ENCODE measurements at regions not wholly inside any gene's neighbourhood (a gene's known extent, or its start where the extent isn't known, plus 50 kb on each side); places are given as distances from the start of the nearest gene placed in this dataset.
A peak's percentile ranks its signal among the peaks of the same experiment; 100 is the strongest.

DNA sequence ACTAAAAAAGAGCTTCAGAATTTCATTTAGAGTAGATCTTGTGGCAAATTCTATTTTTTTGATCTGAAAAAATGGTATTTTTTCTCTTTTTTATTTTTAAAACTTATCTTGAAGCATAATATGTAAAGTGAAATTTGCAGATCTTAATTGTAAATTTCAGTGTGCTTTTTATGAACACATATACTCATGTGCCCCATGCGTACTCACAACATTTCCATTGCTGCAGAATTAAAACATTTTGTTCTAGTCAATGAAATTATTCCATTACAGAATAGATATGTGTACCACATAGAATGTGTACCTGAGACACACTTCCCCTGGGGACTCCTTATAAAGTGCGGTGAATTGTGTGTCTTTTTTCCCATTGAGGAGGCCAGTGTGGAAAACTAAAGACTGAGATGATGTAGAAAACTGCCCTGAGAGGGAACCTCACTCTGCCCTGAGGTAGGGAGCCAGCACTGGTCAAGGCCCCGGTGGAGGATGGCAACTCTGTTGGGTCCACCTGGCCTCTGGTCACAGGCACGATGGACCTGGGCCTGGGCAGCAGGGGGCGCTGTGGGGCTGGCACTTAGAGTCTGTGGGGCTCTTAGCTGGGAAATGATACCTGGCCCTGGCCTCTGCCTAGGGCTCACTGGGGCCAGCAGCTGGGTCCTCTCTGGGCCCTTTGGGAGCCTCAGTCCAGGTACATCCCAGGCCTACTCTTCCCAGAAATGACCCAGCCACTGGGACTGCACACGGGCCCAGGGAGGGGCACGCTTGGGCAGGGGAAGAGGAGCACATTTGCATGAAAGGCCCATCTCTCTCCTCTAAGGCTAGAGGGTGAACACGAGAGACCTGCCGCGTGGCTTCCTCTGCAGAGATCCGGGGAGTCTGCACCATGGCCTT, 77.9 kb upstream of the TOP3B start:
- ChIA-PET CTCF (interaction anchor here (0.6 to 3.2 kb wide), 19 partner anchors 9 to 156 kb away, joined by 3 to 14 read pairs (median 3); partner anchors contain the start of gene PPM1F), POLR2A (interaction anchor here (1.6 kb wide), 1 partner anchor 10 kb away, joined by 13 read pairs; no protein-coding TSS in a partner anchor)
- Mint-ChIP-seq H3K9me3 (ENCODE audit: unreplicated experiment) (no peaks in the 10 kb centered on the region), H3K4me1 (ENCODE audit: insufficient read depth, unreplicated experiment) (peaks cover 9% of the 10 kb centered on the region), H3K4me3 (ENCODE audit: unreplicated experiment) (no peak overlapping the region), H3K36me3 (ENCODE audit: insufficient read depth, unreplicated experiment) (no peaks in the 10 kb centered on the region), H3K27me3 (ENCODE audit: insufficient read depth, unreplicated experiment) (peaks cover 26% of the 10 kb centered on the region), H3K27ac (ENCODE audit: low read depth, unreplicated experiment) (no peak overlapping the region)
- intact Hi-C loops (cut with micrococcal nuclease) = loop anchor here (1.0 to 5.0 kb wide), 3 partner anchors 50 to 135 kb away; no protein-coding TSS in a partner anchor
- BruUV-seq (replicated peaks) = no TSS peak
- peak; percentile 61 for DNase-seq (ENCODE audit: unreplicated experiment)
- peak; percentile 89 for TF ChIP-seq CTCF (IDR thresholded peaks at IDR 0.05; ENCODE audit: unreplicated experiment)

GRCh38 chr22:22059291-22060002, 76.9 kb upstream of the TOP3B start:
- no peak overlapping the region for H3K4me3 Mint-ChIP-seq (ENCODE audit: unreplicated experiment)
- H3K27me3 Mint-ChIP-seq (ENCODE audit: insufficient read depth, unreplicated experiment) = peaks cover 36% of the 10 kb centered on the region
- CTCF ChIA-PET = interaction anchor here (0.6 to 3.2 kb wide), 9 partner anchors 17 to 1422 kb away, joined by 3 to 14 read pairs (median 3); partner anchors contain the start of gene PPM1F
- H3K9me3 Mint-ChIP-seq (ENCODE audit: unreplicated experiment) = no peaks in the 10 kb centered on the region
- DNase-seq (ENCODE audit: unreplicated experiment) = no peak
- POLR2A ChIA-PET = no interaction called here
- intact Hi-C loops (cut with micrococcal nuclease) = loop anchor here (1.0 to 5.0 kb wide), 3 partner anchors 51 to 136 kb away; no protein-coding TSS in a partner anchor
- no peaks in the 10 kb centered on the region for H3K36me3 Mint-ChIP-seq (ENCODE audit: insufficient read depth, unreplicated experiment)
- TF ChIP-seq CTCF (IDR thresholded peaks at IDR 0.05; ENCODE audit: unreplicated experiment) = no peak
- H3K4me1 Mint-ChIP-seq (ENCODE audit: insufficient read depth, unreplicated experiment) = peaks cover 9% of the 10 kb centered on the region
- no peak overlapping the region for H3K27ac Mint-ChIP-seq (ENCODE audit: low read depth, unreplicated experiment)
- no TSS peak for BruUV-seq (replicated peaks)

GRCh38 chr22:22058633-22059290, 76.2 kb upstream of the TOP3B start:
- no peak for TF ChIP-seq CTCF (IDR thresholded peaks at IDR 0.05; ENCODE audit: unreplicated experiment)
- ChIA-PET CTCF (interaction anchor here (0.6 to 3.2 kb wide), 6 partner anchors 16 to 1423 kb away, joined by 3 to 14 read pairs (median 3); no protein-coding TSS in a partner anchor), POLR2A (no interaction called here)
- no peak overlapping the region for H3K4me3 Mint-ChIP-seq (ENCODE audit: unreplicated experiment)
- BruUV-seq (replicated peaks) = no TSS peak
- no peaks in the 10 kb centered on the region for H3K9me3 Mint-ChIP-seq (ENCODE audit: unreplicated experiment)
- peaks cover 43% of the 10 kb centered on the region for H3K27me3 Mint-ChIP-seq (ENCODE audit: insufficient read depth, unreplicated experiment)
- intact Hi-C loops (cut with micrococcal nuclease) = no loop called here
- H3K4me1 Mint-ChIP-seq (ENCODE audit: insufficient read depth, unreplicated experiment) = peaks cover 9% of the 10 kb centered on the region
- H3K36me3 Mint-ChIP-seq (ENCODE audit: insufficient read depth, unreplicated experiment) = no peaks in the 10 kb centered on the region
- H3K27ac Mint-ChIP-seq (ENCODE audit: low read depth, unreplicated experiment) = peak overlapping the region; percentile 44
- no peak for DNase-seq (ENCODE audit: unreplicated experiment)

All from MCF 10A (cell line).